Panc1 (cell line): ENCODE measurements at regions not wholly inside any gene's neighbourhood (a gene's known extent, or its start where the extent isn't known, plus 50 kb on each side); places are given as distances from the start of the nearest gene placed in this dataset.

Experiments used
- ATAC-seq: fragments of 200-7000 bp; cut with Tn5 transposase; 2 replicates; pipeline ENCODE4 v1.9.1; 2020; ENCODE audit warnings: mild to moderate bottlenecking, moderate library complexity
- BruUV-seq: library from RNA; stranded (reverse); fragments of 400-500 nt; replicated peaks from 2 replicates; lab custom pipeline; 2021; lab: Mats Ljungman, UMichigan
- CTCF ChIA-PET: fragments of 300-600 bp; sonication (Branson Sonifier 250); formaldehyde crosslinking; loops from one replicate; lab custom pipeline; 2022; ENCODE audit warnings: antibody characterized with exemption; lab: Charles Lee
- POLR2A ChIA-PET: fragments of 300-600 bp; sonication (Branson Sonifier 250); formaldehyde crosslinking; loops from one replicate; lab custom pipeline; 2022; ENCODE audit warnings: antibody characterized with exemption; lab: Charles Lee
- DNase-seq: peaks from one replicate; pipeline ENCODE4 v3.0.0-alpha.2; 2010; ENCODE audit warnings: low read depth, low spot score
- H3K27ac ChIP-seq: 2 replicates; pipeline ENCODE4 v1.5.1; 2011; ENCODE audit warnings: mild to moderate bottlenecking, low read length, inconsistent platforms
- H3K27me3 ChIP-seq: fragments of 200-500 bp; sonication (Bioruptor generic); 2 replicates; pipeline ENCODE4 v1.6.0; 2014; ENCODE audit warnings: low read length, inconsistent platforms; ENCODE audit not compliant: control insufficient read depth, insufficient read depth
- H3K36me3 ChIP-seq: fragments of 200-500 bp; sonication (Bioruptor generic); 2 replicates; pipeline ENCODE4 v1.5.1; 2014; ENCODE audit warnings: inconsistent platforms, mild to moderate bottlenecking, low read length, moderate library complexity; ENCODE audit not compliant: control insufficient read depth, insufficient read depth
- H3K4me1 ChIP-seq: 2 replicates; pipeline ENCODE4 v1.5.1; 2011; ENCODE audit warnings: inconsistent platforms, mild to moderate bottlenecking, low read length, moderate library complexity; ENCODE audit not compliant: control insufficient read depth, insufficient read depth
- H3K4me3 ChIP-seq, 2 experiments: 2 replicates each; pipeline ENCODE4 v1.5.1; 2011 to 2012; ENCODE audit warnings: low read depth in 2 of 2, low read length in 2 of 2, mild to moderate bottlenecking in 2 of 2, inconsistent platforms in 1 of 2, moderate library complexity in 1 of 2
- H3K9me3 ChIP-seq: fragments of 200-500 bp; sonication (Bioruptor generic); 2 replicates; pipeline ENCODE4 v1.5.1; 2014; ENCODE audit warnings: low read depth, mild to moderate bottlenecking, inconsistent platforms, low read length, moderate library complexity; ENCODE audit not compliant: control insufficient read depth, insufficient read depth
- CTCF ChIP-seq: fragments of 450-650 bp; IDR thresholded peaks from 2 replicates; pipeline ENCODE4 v1.5.1; 2017; ENCODE audit warnings: mild to moderate bottlenecking
- POLR2AphosphoS5 ChIP-seq: IDR thresholded peaks from 2 replicates; pipeline ENCODE4 v1.6.1; 2012; ENCODE audit warnings: mild to moderate bottlenecking, low read depth, low read length, moderate library complexity
- SIN3A ChIP-seq: IDR thresholded peaks from 2 replicates; pipeline ENCODE4 v1.6.1; 2012; ENCODE audit warnings: low read depth, mild to moderate bottlenecking, low read length, moderate library complexity, borderline replicate concordance; ENCODE audit not compliant: insufficient read depth
- TCF7L2 ChIP-seq: IDR thresholded peaks from 2 replicates; pipeline ENCODE4 v1.6.1; 2011; ENCODE audit warnings: mild to moderate bottlenecking, low read depth, low read length, inconsistent platforms
- in situ Hi-C: cut with HindIII; loops from 2 replicates; pipeline ENCODE4 v1.10.0; 2016; ENCODE audit warnings: low sequenced_read_pairs, low pct_unique_long_range_greater_than_20kb
- intact Hi-C: fragments of 100-400 bp; cut with micrococcal nuclease; formaldehyde crosslinking; loops from one replicate; pipeline ENCODE4 v1.10.0; 2022; ENCODE audit not compliant: unreplicated experiment
- TF ChIP-seq, protein P1 (sequence below), 2 experiments: IDR thresholded peaks; 2 replicates each; pipeline ENCODE4 v1.6.1; 2011 to 2012; ENCODE audit warnings: low read depth in 2 of 2, control low read depth in 1 of 2, low read length in 1 of 2, mild to moderate bottlenecking in 1 of 2, moderate library complexity in 1 of 2; ENCODE audit not compliant: insufficient read depth in 1 of 2

DNA sequence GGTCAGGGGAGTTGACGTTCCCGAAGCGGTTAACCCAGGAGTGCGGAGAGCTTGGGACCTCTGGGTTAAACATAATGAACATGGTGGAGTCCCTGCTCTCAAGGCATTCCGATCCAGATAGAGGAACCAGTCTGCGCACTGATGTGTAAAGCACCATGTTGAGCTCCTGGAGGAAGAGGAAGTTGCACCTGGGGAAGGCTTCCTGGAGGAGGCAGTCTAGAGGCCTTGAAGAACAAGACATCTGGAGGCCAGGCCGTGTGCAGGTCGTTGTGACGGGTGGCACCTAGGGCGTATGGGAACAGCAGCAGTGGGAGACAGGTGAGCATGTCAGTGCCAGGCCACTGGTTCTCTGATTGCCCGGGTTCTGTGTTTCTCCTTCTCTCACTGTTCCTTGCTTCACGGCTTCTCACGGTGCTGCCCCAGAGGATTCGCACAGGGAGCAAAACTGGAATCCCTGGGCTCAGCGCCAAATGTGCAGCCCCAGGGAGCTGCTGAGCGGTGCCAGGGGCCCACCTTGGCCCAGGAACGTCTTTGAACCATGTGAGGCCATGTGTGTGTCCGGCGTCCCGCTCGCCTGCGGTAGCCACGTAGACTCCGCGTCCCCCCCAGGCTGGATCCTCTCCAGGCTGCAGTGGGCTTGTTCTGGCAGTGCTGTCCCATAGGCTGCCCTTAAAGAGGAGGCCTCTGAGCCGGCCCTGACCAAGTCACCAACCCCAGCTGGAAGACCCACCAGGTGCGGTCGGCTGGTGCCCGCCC lies 122.9 kb upstream of the GALNT2 start:
- DNase-seq (no peak), ATAC-seq (no peak)
- no peaks in the 10 kb centered on the region for H3K4me1 ChIP-seq
- no peaks in the 10 kb centered on the region for H3K9me3 ChIP-seq
- H3K4me3 ChIP-seq, result no peak overlapping the region
- no peak for TF ChIP-seq TCF7L2
- TF ChIP-seq SIN3A, result no peak
- TF ChIP-seq, protein P1, sequence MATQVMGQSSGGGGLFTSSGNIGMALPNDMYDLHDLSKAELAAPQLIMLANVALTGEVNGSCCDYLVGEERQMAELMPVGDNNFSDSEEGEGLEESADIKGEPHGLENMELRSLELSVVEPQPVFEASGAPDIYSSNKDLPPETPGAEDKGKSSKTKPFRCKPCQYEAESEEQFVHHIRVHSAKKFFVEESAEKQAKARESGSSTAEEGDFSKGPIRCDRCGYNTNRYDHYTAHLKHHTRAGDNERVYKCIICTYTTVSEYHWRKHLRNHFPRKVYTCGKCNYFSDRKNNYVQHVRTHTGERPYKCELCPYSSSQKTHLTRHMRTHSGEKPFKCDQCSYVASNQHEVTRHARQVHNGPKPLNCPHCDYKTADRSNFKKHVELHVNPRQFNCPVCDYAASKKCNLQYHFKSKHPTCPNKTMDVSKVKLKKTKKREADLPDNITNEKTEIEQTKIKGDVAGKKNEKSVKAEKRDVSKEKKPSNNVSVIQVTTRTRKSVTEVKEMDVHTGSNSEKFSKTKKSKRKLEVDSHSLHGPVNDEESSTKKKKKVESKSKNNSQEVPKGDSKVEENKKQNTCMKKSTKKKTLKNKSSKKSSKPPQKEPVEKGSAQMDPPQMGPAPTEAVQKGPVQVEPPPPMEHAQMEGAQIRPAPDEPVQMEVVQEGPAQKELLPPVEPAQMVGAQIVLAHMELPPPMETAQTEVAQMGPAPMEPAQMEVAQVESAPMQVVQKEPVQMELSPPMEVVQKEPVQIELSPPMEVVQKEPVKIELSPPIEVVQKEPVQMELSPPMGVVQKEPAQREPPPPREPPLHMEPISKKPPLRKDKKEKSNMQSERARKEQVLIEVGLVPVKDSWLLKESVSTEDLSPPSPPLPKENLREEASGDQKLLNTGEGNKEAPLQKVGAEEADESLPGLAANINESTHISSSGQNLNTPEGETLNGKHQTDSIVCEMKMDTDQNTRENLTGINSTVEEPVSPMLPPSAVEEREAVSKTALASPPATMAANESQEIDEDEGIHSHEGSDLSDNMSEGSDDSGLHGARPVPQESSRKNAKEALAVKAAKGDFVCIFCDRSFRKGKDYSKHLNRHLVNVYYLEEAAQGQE (IDR thresholded peaks at IDR 0.05; ENCODE audit: insufficient read depth in 1 of 2, low read depth in 2 of 2, low read length in 1 of 2), result no peak
- no peak for TF ChIP-seq POLR2AphosphoS5
- TF ChIP-seq CTCF, result no peak
- ChIA-PET CTCF (no interaction called here), POLR2A (no interaction called here)
- 0 out of 2 replicates have a peak, but pooled peaks cover 2% of the 10 kb centered on the region for H3K27me3 ChIP-seq
- intact Hi-C loops (no loop called here), in situ Hi-C loops (no loop called here)
- no peak overlapping the region for H3K27ac ChIP-seq
- H3K36me3 ChIP-seq, result no peaks in the 10 kb centered on the region
- no TSS peak for BruUV-seq

- ChIA-PET POLR2A (interaction anchor here (0.7 kb wide), 1 partner anchor 430 kb away, joined by 4 read pairs; no protein-coding TSS in a partner anchor), CTCF (no interaction called here)
- ATAC-seq (no peak), DNase-seq (no peak)
- Histone ChIP-seq H3K4me1 (no peaks in the 10 kb centered on the region), H3K36me3 (no peaks in the 10 kb centered on the region), H3K4me3 (no peak overlapping the region), H3K9me3 (no peaks in the 10 kb centered on the region), H3K27ac (no peak overlapping the region), H3K27me3 (0 out of 2 replicates have a peak, but pooled peaks cover 2% of the 10 kb centered on the region)
- no peak for TF ChIP-seq TCF7L2
- in situ Hi-C loops (no loop called here), intact Hi-C loops (no loop called here)
- no TSS peak for BruUV-seq
Observed at GRCh38 chr1:229945795-229946194, 121.2 kb upstream of the GALNT2 start.

GRCh38 chr1:229947968-229948367 lies 119.1 kb upstream of the GALNT2 start:
- no peak overlapping the region for H3K27ac ChIP-seq
- in situ Hi-C loops, result no loop called here
- H3K27me3 ChIP-seq, result no peaks in the 10 kb centered on the region
- no peak for TF ChIP-seq TCF7L2
- TF ChIP-seq POLR2AphosphoS5, result no peak
- TF ChIP-seq CTCF, result no peak
- no peak for TF ChIP-seq SIN3A
- TF ChIP-seq, protein P1 (IDR thresholded peaks at IDR 0.05; ENCODE audit: insufficient read depth in 1 of 2, low read depth in 2 of 2, low read length in 1 of 2), result no peak
- CTCF ChIA-PET, result interaction anchor here (0.6 kb wide), 1 partner anchor 314 kb away, joined by 4 read pairs; no protein-coding TSS in a partner anchor
- no peak overlapping the region for H3K4me3 ChIP-seq
- POLR2A ChIA-PET, result no interaction called here
- DNase-seq (no peak), ATAC-seq (no peak)
- intact Hi-C loops, result no loop called here
- H3K9me3 ChIP-seq, result no peaks in the 10 kb centered on the region
- H3K4me1 ChIP-seq, result no peaks in the 10 kb centered on the region
- BruUV-seq, result no TSS peak
- H3K36me3 ChIP-seq, result no peaks in the 10 kb centered on the region
